Activated T-cell treated with anti-CD3 and anti-CD28 coated beads, Interleukin-2, amount 50 U/mL, for 4 hours (primary cell): ENCODE measurements at regions not wholly inside any gene's neighbourhood (a gene's known extent, or its start where the extent isn't known, plus 50 kb on each side); places are given as distances from the start of the nearest gene placed in this dataset.

Experiments used
- ATAC-seq, 2 donors: fragments of 200-7000 bp; cut with Tn5 transposase; one replicate each; pipeline ENCODE4 v1.10.0; 2021
- DNase-seq: peaks from one replicate; pipeline ENCODE4 v3.0.0-alpha.2; 2020
- H3K27me3 Mint-ChIP-seq: one replicate; pipeline ENCODE4 v1.8.0; 2021; ENCODE audit warnings: low read depth, mixed read lengths
- H3K36me3 Mint-ChIP-seq: one replicate; pipeline ENCODE4 v1.8.0; 2022; ENCODE audit warnings: mixed read lengths; ENCODE audit not compliant: insufficient read depth
- H3K4me1 Mint-ChIP-seq: one replicate; pipeline ENCODE4 v1.8.0; 2021; ENCODE audit warnings: low read depth, mixed read lengths
- H3K4me3 Mint-ChIP-seq: one replicate; pipeline ENCODE4 v1.8.0; 2021; ENCODE audit warnings: mild to moderate bottlenecking, moderate library complexity, mixed read lengths
- H3K9me3 Mint-ChIP-seq: one replicate; pipeline ENCODE4 v1.8.0; 2021; ENCODE audit warnings: mixed read lengths

- DNase-seq: no peak
- H3K27me3 Mint-ChIP-seq: peaks cover 2% of the 10 kb centered on the region
- H3K4me1 Mint-ChIP-seq: no peaks in the 10 kb centered on the region
These were observed 455.4 kb upstream of the TSHZ3 start for GRCh38 chr19:31804668-31805067.

GRCh38 chr19:31810536-31811109 is 461.4 kb upstream of the TSHZ3 start:
- ATAC-seq: no peak

More at GRCh38 chr19:31804668-31805067, 455.4 kb upstream of the TSHZ3 start:
- no peak overlapping the region for H3K4me3 Mint-ChIP-seq
- ATAC-seq: no peak
- H3K36me3 Mint-ChIP-seq: no peaks in the 10 kb centered on the region
- peaks cover 3% of the 10 kb centered on the region for H3K9me3 Mint-ChIP-seq

DNA sequence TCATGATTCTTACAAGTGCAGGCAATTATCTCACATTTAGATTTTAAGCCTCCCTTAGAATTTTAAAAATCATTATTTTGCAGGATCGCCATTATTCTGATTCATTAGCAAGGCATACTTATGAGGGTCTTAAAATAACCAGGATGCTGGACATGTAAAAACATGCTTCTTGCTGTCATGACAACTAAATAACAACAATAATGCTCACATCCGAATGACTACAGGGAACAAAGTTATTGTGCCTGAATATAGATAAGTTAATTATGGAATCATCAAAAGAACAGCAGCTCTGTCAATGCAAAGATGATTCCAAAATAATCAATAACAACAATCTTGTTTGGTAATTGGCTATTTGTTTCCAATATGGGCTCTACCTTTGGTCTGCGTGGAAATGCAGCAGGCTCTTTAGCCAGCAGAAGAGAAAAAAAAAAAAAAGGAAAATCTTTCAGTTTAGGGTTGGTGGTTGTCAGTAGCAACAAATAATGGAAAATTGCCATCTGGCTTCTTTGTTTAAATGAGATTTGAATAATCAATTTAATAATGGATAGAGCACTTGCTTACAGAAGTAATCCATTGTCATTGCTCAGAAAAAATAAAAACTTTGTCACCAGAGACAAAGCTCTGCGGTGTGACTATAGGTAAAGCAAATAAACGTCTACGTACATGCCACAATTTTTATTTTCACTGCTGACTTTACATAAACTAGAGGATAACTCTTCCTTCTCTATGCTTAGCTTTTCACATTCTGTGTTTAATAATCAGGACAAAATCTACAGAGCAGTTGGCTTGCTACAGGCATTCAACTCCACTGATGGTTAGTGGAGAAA is 468.9 kb upstream of the TSHZ3 start:
- DNase-seq: no peak
- no peaks in the 10 kb centered on the region for H3K4me1 Mint-ChIP-seq
- no peak overlapping the region for H3K4me3 Mint-ChIP-seq
- ATAC-seq: no peak
- H3K27me3 Mint-ChIP-seq: no peaks in the 10 kb centered on the region
- H3K9me3 Mint-ChIP-seq: peaks cover 13% of the 10 kb centered on the region
- H3K36me3 Mint-ChIP-seq: no peaks in the 10 kb centered on the region

More at GRCh38 chr19:31810536-31811109, 461.4 kb upstream of the TSHZ3 start:
- H3K36me3 Mint-ChIP-seq: no peaks in the 10 kb centered on the region
- peaks cover 5% of the 10 kb centered on the region for H3K9me3 Mint-ChIP-seq
- H3K4me1 Mint-ChIP-seq: no peaks in the 10 kb centered on the region
- H3K4me3 Mint-ChIP-seq: no peak overlapping the region
- no peaks in the 10 kb centered on the region for H3K27me3 Mint-ChIP-seq
- no peak for DNase-seq

DNA sequence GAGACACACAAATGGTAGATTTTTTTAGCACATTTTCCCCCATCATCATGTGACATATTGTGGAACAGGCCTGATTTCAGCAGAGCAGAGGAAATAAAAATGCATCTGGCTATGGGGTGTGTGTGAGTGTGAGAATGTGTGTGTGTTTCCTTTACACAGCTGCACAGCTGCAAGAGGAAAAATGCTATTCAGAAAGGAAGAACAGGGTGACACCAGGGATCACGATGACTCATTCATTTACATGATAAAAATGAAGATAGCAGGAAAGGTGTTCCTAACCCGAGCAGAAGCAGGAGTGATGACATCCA is 469.5 kb upstream of the TSHZ3 start:
- Mint-ChIP-seq H3K27me3 (no peaks in the 10 kb centered on the region), H3K4me1 (no peaks in the 10 kb centered on the region), H3K4me3 (no peak overlapping the region), H3K9me3 (peaks cover 10% of the 10 kb centered on the region), H3K36me3 (no peaks in the 10 kb centered on the region)
- no peak for ATAC-seq
- DNase-seq: no peak

DNA sequence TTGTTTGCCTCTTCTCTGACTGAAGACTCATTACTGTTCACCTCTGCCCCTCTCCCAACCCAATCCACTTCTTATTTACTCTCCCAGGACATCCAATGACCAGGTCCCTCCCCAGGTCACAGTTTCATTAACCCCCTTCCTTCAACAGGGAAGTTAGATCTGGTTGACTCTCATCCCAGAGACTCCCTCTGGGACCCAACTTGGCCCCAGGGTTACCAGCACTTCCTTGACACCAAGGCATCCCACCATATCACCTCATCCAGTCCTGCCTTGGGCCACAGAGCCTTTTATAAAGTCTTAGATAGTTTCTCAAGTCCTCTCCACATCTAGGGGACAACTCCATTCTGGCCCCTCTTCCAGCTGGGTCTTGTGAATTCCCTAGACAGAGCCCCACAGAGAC is 470.6 kb upstream of the TSHZ3 start:
- no peak for ATAC-seq
- Mint-ChIP-seq H3K9me3 (peaks cover 10% of the 10 kb centered on the region), H3K27me3 (no peaks in the 10 kb centered on the region), H3K4me3 (no peak overlapping the region), H3K36me3 (no peaks in the 10 kb centered on the region), H3K4me1 (no peaks in the 10 kb centered on the region)
- no peak for DNase-seq

DNA sequence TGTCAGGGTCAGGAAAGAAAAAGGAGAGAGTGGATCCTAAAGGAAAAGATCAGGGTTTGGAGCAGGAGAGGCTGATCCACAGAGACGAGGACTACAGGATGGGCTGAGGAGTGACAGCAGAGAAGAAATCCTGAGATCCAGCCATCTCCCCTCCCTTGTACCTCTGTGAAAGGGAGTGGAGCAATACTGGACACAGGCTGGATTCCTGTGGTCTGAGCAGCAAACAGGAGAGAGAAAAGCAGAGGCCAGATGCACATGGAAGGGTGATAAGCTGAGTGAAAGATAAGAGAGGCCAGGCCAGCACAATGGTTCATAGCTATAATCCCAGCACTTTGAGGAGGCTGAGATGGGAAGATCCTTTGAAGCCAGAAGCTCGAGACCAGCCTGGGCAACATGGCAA is 472.1 kb upstream of the TSHZ3 start:
- no peak overlapping the region for H3K4me3 Mint-ChIP-seq
- no peaks in the 10 kb centered on the region for H3K27me3 Mint-ChIP-seq
- peaks cover 15% of the 10 kb centered on the region for H3K9me3 Mint-ChIP-seq
- ATAC-seq (no peak), DNase-seq (no peak)
- no peaks in the 10 kb centered on the region for H3K4me1 Mint-ChIP-seq
- H3K36me3 Mint-ChIP-seq: no peaks in the 10 kb centered on the region

DNA sequence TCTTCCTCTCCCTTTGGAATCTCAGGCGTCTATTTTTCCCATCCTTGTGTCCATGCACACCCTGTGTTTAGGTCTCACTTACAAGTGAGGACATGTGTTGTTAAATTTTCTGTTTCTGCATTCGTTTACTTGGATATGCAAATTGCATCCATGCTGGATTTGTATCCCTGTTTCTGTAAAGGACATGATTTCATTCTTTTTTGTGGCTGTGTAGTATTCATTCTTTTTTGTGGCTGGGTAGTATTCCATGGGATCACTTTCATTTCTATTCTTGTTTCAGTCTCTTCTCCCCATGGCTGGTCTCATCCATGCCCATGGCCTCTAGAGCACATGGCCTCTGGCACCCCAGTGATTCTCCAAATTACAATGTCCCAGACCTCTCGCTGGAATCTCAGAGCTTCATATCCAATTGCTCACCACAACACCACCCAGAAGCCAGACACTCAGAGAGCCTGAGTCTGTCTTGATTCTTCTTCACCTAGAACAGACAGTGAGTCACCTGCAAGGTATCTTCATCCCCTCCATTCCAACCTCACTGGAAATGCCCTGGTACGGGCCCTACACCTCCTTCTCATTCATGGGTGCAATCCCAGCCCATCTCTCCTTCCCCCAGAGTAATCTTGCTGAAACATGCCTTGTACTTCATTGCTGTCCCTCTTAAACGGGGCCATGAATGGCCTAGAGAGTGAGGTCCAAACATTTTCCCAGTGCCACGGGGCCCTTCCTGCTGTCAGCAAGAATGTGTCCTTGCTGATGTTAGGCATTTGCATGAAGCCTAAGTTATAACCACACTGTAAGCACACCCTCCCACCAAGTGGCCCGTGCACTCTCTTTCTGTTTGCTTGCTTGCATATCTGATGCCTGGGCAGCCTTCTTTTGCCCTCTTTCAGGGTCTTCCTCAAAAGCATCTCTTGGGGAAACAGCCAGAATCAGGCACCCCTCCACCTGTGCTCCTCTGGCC is 476.2 kb upstream of the TSHZ3 start:
- ATAC-seq (no peak), DNase-seq (no peak)
- Mint-ChIP-seq H3K4me1 (no peaks in the 10 kb centered on the region), H3K4me3 (no peak overlapping the region), H3K27me3 (no peaks in the 10 kb centered on the region), H3K36me3 (no peaks in the 10 kb centered on the region), H3K9me3 (peaks cover 8% of the 10 kb centered on the region)

- no peak for ATAC-seq
- Mint-ChIP-seq H3K9me3 (peaks cover 5% of the 10 kb centered on the region), H3K4me3 (no peak overlapping the region), H3K4me1 (no peaks in the 10 kb centered on the region), H3K36me3 (no peaks in the 10 kb centered on the region), H3K27me3 (no peaks in the 10 kb centered on the region)
- no peak for DNase-seq
These were observed 477.1 kb upstream of the TSHZ3 start for GRCh38 chr19:31826325-31826724.

DNA sequence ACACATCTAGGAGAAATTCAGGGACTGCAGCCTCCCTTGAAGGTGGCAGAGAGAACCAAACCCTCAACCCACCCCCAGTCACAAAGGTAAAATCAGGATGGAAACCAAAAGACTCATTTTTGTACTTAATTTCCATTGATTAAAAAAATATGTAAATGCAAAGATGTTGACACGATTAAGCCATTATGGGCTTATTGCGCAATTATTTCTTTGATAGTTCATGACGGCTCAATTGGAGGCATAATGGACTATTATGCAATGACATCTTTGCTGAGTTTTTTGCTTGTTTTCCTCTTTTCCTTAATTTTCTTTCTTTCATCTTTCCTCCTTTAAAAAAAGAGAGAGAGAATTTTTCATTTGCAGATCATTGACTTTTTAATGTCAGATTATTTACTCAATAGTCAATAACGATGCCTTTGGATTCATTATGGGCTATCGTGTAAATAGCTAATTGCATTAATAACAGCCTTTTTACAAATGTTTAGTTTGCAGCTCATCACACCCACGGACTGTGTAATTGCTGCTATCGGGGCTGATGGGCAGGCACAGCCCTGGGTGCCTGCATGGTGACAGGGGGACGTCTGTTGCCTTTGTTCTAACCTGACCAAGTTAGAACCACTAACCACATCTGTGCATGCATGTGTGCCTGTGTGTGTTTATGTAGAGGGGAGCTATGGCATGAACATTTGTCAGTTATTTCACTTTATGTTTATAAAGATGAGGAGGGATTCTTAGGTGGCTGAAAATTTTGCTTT is 482.4 kb upstream of the TSHZ3 start:
- Mint-ChIP-seq H3K4me1 (no peaks in the 10 kb centered on the region), H3K9me3 (peaks cover 13% of the 10 kb centered on the region), H3K4me3 (no peak overlapping the region), H3K27me3 (peaks cover 2% of the 10 kb centered on the region), H3K36me3 (no peaks in the 10 kb centered on the region)
- ATAC-seq (no peak), DNase-seq (no peak)

DNA sequence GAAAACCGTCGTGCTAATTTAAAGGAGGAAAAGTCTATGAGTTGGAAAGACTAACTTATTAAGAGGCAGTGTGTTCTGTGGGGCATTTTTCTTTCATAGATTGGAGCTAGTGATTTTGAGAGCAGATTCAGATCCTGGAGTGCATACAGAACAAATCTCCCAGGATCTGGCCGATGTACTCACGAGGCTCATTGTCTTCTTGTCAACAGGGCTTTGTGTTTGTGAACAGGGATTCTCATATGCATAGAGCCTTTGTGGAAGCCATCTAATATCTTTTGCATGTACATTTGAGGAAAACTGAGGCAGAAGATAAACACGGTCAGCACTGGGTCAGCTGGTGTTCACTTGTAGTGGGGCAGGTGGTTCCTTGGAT is 482.9 kb upstream of the TSHZ3 start:
- DNase-seq (no peak), ATAC-seq (no peak)
- Mint-ChIP-seq H3K9me3 (peaks cover 13% of the 10 kb centered on the region), H3K36me3 (no peaks in the 10 kb centered on the region), H3K27me3 (peaks cover 2% of the 10 kb centered on the region), H3K4me1 (no peaks in the 10 kb centered on the region), H3K4me3 (no peak overlapping the region)

DNA sequence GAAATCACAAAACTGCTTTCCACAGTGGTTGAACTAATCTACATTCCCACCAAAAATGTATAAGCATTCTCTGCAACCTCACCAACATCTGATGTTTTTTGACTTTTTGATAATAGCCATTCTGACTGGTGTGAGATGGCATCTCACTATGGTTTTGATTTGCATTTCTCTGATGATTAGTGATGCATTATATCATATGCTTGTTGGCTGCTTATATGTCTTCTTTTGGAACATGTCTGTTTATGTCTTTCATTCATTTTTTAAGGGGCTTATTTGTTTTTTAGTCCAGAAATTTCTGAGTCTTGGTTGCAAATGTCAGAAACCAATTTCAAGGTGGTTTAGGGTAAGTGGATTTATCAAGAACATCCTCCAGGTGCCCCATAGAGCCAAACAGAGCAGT is 484.8 kb upstream of the TSHZ3 start:
- Mint-ChIP-seq H3K36me3 (no peaks in the 10 kb centered on the region), H3K4me3 (no peak overlapping the region), H3K27me3 (peaks cover 2% of the 10 kb centered on the region), H3K4me1 (no peaks in the 10 kb centered on the region), H3K9me3 (peaks cover 13% of the 10 kb centered on the region)
- ATAC-seq (no peak), DNase-seq (no peak)

DNA sequence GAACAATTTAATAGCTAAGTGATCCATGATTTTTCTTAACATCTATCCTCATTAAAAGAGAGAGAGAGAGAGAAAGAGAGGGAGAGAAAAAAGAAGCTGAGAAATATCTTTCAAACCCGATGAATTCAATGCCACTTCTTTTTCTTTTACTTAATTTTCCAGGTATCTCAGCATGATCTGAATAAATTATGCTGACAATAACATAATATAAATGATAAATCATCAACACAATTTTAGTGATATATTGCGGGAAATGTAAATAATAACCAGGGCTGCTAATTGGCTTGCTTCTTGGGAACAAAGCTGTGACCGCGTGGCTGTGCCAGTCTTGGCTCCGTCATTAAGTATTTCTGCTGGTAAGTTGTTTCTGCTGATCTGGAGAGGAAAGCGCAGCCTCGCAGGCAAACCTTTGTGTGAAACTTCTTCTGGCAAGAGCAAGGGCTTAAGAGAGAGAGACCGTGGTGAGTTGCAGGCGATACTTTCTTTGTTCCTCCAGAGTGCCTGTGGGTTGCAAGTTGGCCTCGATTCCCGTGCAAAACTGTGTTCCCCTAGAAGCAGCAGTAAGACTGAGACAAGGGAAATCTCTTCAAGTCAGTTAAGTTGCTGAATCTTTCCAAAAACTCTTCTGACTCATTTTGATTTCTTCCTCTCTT is 489.1 kb upstream of the TSHZ3 start:
- Mint-ChIP-seq H3K9me3 (peaks cover 28% of the 10 kb centered on the region), H3K4me1 (no peaks in the 10 kb centered on the region), H3K27me3 (no peaks in the 10 kb centered on the region), H3K4me3 (no peak overlapping the region), H3K36me3 (no peaks in the 10 kb centered on the region)
- DNase-seq (no peak), ATAC-seq (no peak)

DNA sequence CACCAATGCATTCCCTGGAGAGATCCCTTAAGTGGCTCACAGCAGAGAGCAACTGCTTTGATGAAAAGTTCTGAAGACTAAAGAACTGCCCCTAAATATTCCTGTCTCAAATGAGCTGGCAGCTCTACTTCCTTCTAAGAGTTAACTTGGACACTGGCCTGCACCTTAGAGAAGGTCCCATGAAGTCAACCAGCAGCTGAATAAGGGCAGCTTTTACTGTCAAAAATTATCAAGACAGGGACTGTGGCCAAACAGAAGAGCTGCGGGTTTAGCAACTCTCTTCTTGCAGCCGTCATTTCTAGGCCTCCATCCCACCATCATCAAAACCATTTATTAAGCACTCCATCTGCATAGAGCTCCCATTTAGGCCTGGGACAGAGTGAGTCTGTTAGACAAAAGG is 491.1 kb upstream of the TSHZ3 start:
- H3K36me3 Mint-ChIP-seq: no peaks in the 10 kb centered on the region
- no peak for ATAC-seq
- no peaks in the 10 kb centered on the region for H3K27me3 Mint-ChIP-seq

GRCh38 chr19:31841755-31842154 is 492.5 kb upstream of the TSHZ3 start:
- DNase-seq: no peak
- Mint-ChIP-seq H3K4me3 (no peak overlapping the region), H3K27me3 (no peaks in the 10 kb centered on the region), H3K4me1 (no peaks in the 10 kb centered on the region), H3K9me3 (peaks cover 18% of the 10 kb centered on the region), H3K36me3 (no peaks in the 10 kb centered on the region)
- ATAC-seq: no peak

More for the DNA sequence above, 491.1 kb upstream of the TSHZ3 start:
- DNase-seq: no peak
- H3K9me3 Mint-ChIP-seq: peaks cover 21% of the 10 kb centered on the region
- no peaks in the 10 kb centered on the region for H3K4me1 Mint-ChIP-seq
- H3K4me3 Mint-ChIP-seq: no peak overlapping the region
